MM.1S (cell line): ENCODE measurements at regions not wholly inside any gene's neighbourhood (a gene's known extent, or its start where the extent isn't known, plus 50 kb on each side); places are given as distances from the start of the nearest gene placed in this dataset.

ENCODE experiments used
- CTCF ChIP-seq: fragments of 300-600 bp; sonication (generic); IDR thresholded peaks from 2 replicates; pipeline ENCODE4 v1.5.1; 2016; ENCODE audit warnings: antibody characterized with exemption, low read length, mixed read lengths
- EZH2 ChIP-seq: fragments of 300-600 bp; sonication (generic); optimal IDR thresholded peaks from 2 replicates; pipeline ENCODE3; 2017; ENCODE audit warnings: low read depth, mild to moderate bottlenecking, antibody characterized with exemption, low read length, mixed read lengths

DNA sequence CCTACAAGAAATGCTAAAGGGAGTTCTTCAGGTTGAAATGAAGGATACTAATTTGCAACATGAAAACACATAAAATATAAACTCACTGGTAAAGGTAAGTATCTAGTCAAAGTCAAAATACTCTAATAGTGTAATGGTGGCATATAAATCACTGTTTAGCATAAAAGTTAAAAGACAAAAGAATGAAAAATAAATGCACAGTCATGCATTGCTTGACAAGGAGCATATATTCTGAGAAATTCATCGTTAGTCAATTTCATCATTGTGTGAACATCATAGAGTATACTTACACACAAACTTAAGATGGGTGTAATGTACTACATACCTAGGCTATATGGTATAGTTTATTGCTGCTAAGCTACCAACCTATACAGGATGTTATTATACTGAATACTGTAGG is 194.4 kb upstream of the PDE5A start:
- no peak for TF ChIP-seq CTCF
- no peak for TF ChIP-seq EZH2
